B cell (primary cell): ENCODE measurements at regions not wholly inside any gene's neighbourhood (a gene's known extent, or its start where the extent isn't known, plus 50 kb on each side); places are given as distances from the start of the nearest gene placed in this dataset.
"Not testable (repeated sequence)": the region's sequence is repeated elsewhere in the genome, so short reads cannot be mapped to it uniquely, and the experiment has no call there.

Experiments used
- ATAC-seq: fragments of 200-7000 bp; cut with Tn5 transposase; one replicate; pipeline ENCODE4 v1.10.0; 2021; ENCODE audit warnings: low read depth, mild to moderate bottlenecking, moderate number of reproducible peaks, moderate library complexity
- CTCF ChIA-PET: fragments of 350-600 bp; sonication (Branson Sonifier 250); formaldehyde crosslinking; loops from one replicate; lab custom pipeline; 2021; ENCODE audit warnings: antibody characterized with exemption, inconsistent platforms; lab: Charles Lee
- POLR2A ChIA-PET: fragments of 350-600 bp; sonication (Branson Sonifier 250); formaldehyde crosslinking; loops from one replicate; lab custom pipeline; 2021; ENCODE audit warnings: antibody characterized with exemption; lab: Charles Lee
- DNase-seq: peaks from one replicate; pipeline ENCODE4 v3.0.0; 2013
- H2AFZ ChIP-seq: 2 replicates; pipeline ENCODE4 v1.6.1; 2012; ENCODE audit warnings: mild to moderate bottlenecking, low read depth, low read length; ENCODE audit not compliant: insufficient read depth, poor library complexity, severe bottlenecking
- H3K27ac ChIP-seq, 2 donors: 1 replicate in 1 of 2; 2 replicates in 1 of 2; pipeline ENCODE4 v1.5.1; 2012 to 2013; ENCODE audit warnings: low read length in 2 of 2, mild to moderate bottlenecking in 2 of 2, moderate library complexity in 1 of 2
- H3K27me3 ChIP-seq, 4 experiments: fragments of 200-600 bp in 1 of 4; sonication (generic) in 1 of 4; replicated peaks in 1 of 4; 1 replicate in 2 of 4; 2 replicates in 2 of 4; pipeline versions ENCODE4 v1.6.1 to v1.7.0; 2013 to 2016; ENCODE audit warnings: low read length in 3 of 4, mild to moderate bottlenecking in 2 of 4, mixed read lengths in 1 of 4, moderate library complexity in 1 of 4; ENCODE audit not compliant: insufficient read depth in 4 of 4, control insufficient read depth in 3 of 4; ENCODE audit errors: control extremely low read depth in 1 of 4
- H3K36me3 ChIP-seq, 2 experiments: replicated peaks in 1 of 2; 1 replicate in 1 of 2; 2 replicates in 1 of 2; pipeline versions ENCODE4 v1.6.1 to v1.7.1; 2013; ENCODE audit warnings: low read length in 1 of 2; ENCODE audit not compliant: insufficient read depth in 2 of 2, control insufficient read depth in 1 of 2; ENCODE audit errors: control extremely low read depth in 1 of 2, extremely low read depth in 1 of 2
- H3K4me1 ChIP-seq, 2 donors: fragments of 200-600 bp in 1 of 2; sonication (generic) in 1 of 2; 1 replicate in 1 of 2; 2 replicates in 1 of 2; pipeline versions ENCODE4 v1.5.1 to v1.6.1; 2013 to 2017; ENCODE audit warnings: low read length in 2 of 2; ENCODE audit not compliant: control insufficient read depth in 2 of 2, insufficient read depth in 2 of 2
- H3K4me2 ChIP-seq: replicated peaks from 2 replicates; pipeline ENCODE3; 2012; ENCODE audit warnings: mild to moderate bottlenecking, low read depth, low read length; ENCODE audit not compliant: poor library complexity, severe bottlenecking
- H3K4me3 ChIP-seq, 5 experiments: fragments of 200-600 bp in 1 of 5; sonication (generic) in 1 of 5; 1 replicate in 3 of 5; 2 replicates in 2 of 5; pipeline versions ENCODE4 v1.5.1 to v1.7.0; 2011 to 2016; ENCODE audit warnings: low read length in 4 of 5, mild to moderate bottlenecking in 4 of 5, low read depth in 2 of 5, control low read depth in 1 of 5, moderate library complexity in 1 of 5; ENCODE audit not compliant: insufficient read depth in 1 of 5; ENCODE audit errors: control extremely low read depth in 1 of 5, extremely low read depth in 1 of 5
- H3K79me2 ChIP-seq: fragments of 200-600 bp; sonication (generic); one replicate; pipeline ENCODE4 v1.6.0; 2016; ENCODE audit warnings: low read length; ENCODE audit not compliant: control insufficient read depth, insufficient read depth
- H3K9ac ChIP-seq: fragments of 200-600 bp; sonication (generic); 2 replicates; pipeline ENCODE4 v1.6.1; 2017; ENCODE audit warnings: mild to moderate bottlenecking, low read length, moderate library complexity
- H3K9me3 ChIP-seq, 3 donors: one replicate each; pipeline versions ENCODE4 v1.6.1 to v1.7.1; 2013; ENCODE audit warnings: low read length in 2 of 3; ENCODE audit not compliant: control insufficient read depth in 2 of 3, insufficient read depth in 1 of 3; ENCODE audit errors: control extremely low read depth in 1 of 3
- H4K20me1 ChIP-seq: 2 replicates; pipeline ENCODE4 v1.6.0; 2012; ENCODE audit warnings: mild to moderate bottlenecking, low read length; ENCODE audit not compliant: insufficient read depth, control insufficient read depth, poor library complexity, severe bottlenecking
- H3K27ac Mint-ChIP-seq: one replicate; pipeline ENCODE4 v1.8.0; 2021; ENCODE audit warnings: mixed read lengths
- H3K27me3 Mint-ChIP-seq: one replicate; pipeline ENCODE4 v1.8.0; 2021; ENCODE audit warnings: mixed read lengths
- H3K4me1 Mint-ChIP-seq: one replicate; pipeline ENCODE4 v1.8.0; 2021; ENCODE audit warnings: mixed read lengths
- H3K4me3 Mint-ChIP-seq: one replicate; pipeline ENCODE4 v1.8.0; 2021; ENCODE audit warnings: mixed read lengths
- H3K9me3 Mint-ChIP-seq: one replicate; pipeline ENCODE4 v1.8.0; 2022; ENCODE audit warnings: mixed read lengths; ENCODE audit not compliant: insufficient read depth
- EZH2 ChIP-seq: IDR thresholded peaks from 2 replicates; pipeline ENCODE4 v1.6.1; 2012; ENCODE audit warnings: borderline replicate concordance, low read depth, mild to moderate bottlenecking, moderate library complexity, low read length; ENCODE audit not compliant: insufficient read depth, poor library complexity, severe bottlenecking
- WGBS: methylation state at CpG from one replicate; pipeline ENCODE4 v1.1.5; 2013; ENCODE audit warnings: missing lambda C conversion rate; ENCODE audit not compliant: insufficient coverage; 5-methylcytosine and 5-hydroxymethylcytosine counted together
- intact Hi-C: fragments of 100-400 bp; cut with micrococcal nuclease; formaldehyde crosslinking; loops from one replicate; pipeline ENCODE4 v1.10.0; 2022
- TF ChIP-seq, protein P1 (sequence below): fragments of 200-600 bp; IDR thresholded peaks from one replicate; pipeline ENCODE4 v1.8.0; 2022; ENCODE audit warnings: antibody characterized with exemption, mild to moderate bottlenecking

- no peak overlapping the region for H3K27ac Mint-ChIP-seq
- TF ChIP-seq, protein P1, sequence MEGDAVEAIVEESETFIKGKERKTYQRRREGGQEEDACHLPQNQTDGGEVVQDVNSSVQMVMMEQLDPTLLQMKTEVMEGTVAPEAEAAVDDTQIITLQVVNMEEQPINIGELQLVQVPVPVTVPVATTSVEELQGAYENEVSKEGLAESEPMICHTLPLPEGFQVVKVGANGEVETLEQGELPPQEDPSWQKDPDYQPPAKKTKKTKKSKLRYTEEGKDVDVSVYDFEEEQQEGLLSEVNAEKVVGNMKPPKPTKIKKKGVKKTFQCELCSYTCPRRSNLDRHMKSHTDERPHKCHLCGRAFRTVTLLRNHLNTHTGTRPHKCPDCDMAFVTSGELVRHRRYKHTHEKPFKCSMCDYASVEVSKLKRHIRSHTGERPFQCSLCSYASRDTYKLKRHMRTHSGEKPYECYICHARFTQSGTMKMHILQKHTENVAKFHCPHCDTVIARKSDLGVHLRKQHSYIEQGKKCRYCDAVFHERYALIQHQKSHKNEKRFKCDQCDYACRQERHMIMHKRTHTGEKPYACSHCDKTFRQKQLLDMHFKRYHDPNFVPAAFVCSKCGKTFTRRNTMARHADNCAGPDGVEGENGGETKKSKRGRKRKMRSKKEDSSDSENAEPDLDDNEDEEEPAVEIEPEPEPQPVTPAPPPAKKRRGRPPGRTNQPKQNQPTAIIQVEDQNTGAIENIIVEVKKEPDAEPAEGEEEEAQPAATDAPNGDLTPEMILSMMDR = no peak
- TF ChIP-seq EZH2 = no peak
- no peak overlapping the region for H3K9ac ChIP-seq
- no peaks in the 10 kb centered on the region for H3K27me3 ChIP-seq
- DNase-seq = no peak
- no peaks in the 10 kb centered on the region for H3K4me1 ChIP-seq
- no peak overlapping the region for H3K4me3 Mint-ChIP-seq
- ChIA-PET CTCF (no interaction called here), POLR2A (no interaction called here)
- intact Hi-C loops = no loop called here
- H3K9me3 ChIP-seq = peaks cover 0 to 3% (median 1%) of the 10 kb centered on the region in 3 donors
- H3K36me3 ChIP-seq = no peaks in the 10 kb centered on the region
- no peaks in the 10 kb centered on the region for H4K20me1 ChIP-seq
- H3K27ac ChIP-seq = no peak overlapping the region
- H3K79me2 ChIP-seq = no peaks in the 10 kb centered on the region
- H3K27me3 Mint-ChIP-seq = no peaks in the 10 kb centered on the region
- no peak for ATAC-seq
- no peak overlapping the region for H3K4me2 ChIP-seq
- H3K9me3 Mint-ChIP-seq = no peaks in the 10 kb centered on the region
- H3K4me1 Mint-ChIP-seq = no peaks in the 10 kb centered on the region
- WGBS = no CpG with 5 or more reads among the region's 1 CpG
- no peak overlapping the region for H3K4me3 ChIP-seq
- no peak overlapping the region for H2AFZ ChIP-seq
These were observed 80.7 kb upstream of the SLITRK5 start for GRCh38 chr13:87590518-87590917.

GRCh38 chr13:87604437-87604836 lies 66.7 kb upstream of the SLITRK5 start:
- H3K9ac ChIP-seq, H3K9me3 Mint-ChIP-seq, POLR2A ChIA-PET, ATAC-seq, H3K4me3 Mint-ChIP-seq, H3K27me3 Mint-ChIP-seq, intact Hi-C loops, H3K36me3 ChIP-seq, H3K9me3 ChIP-seq, H3K27me3 ChIP-seq, H3K27ac Mint-ChIP-seq, DNase-seq, H2AFZ ChIP-seq, H3K4me1 Mint-ChIP-seq, H3K27ac ChIP-seq, CTCF ChIA-PET, H4K20me1 ChIP-seq, H3K4me3 ChIP-seq, H3K4me2 ChIP-seq, H3K4me1 ChIP-seq, H3K79me2 ChIP-seq: not testable (repeated sequence)
- WGBS = 100% methylated on average over 1 of the region's 2 CpGs
